Gastrocnemius medialis (tissue), 4 donors: ENCODE measurements at regions not wholly inside any gene's neighbourhood (a gene's known extent, or its start where the extent isn't known, plus 50 kb on each side); places are given as distances from the start of the nearest gene placed in this dataset.

Experiments
- CTCF ChIP-seq, 5 experiments: fragments of 450-650 bp in 3 of 5; fragments of 200-600 bp in 2 of 5; sonication (generic) in 2 of 5; IDR thresholded peaks in 4 of 5; conservative IDR thresholded peaks in 1 of 5; 1 replicate in 4 of 5; 2 replicates in 1 of 5; pipeline ENCODE4 v1.5.1; 2016 to 2019; ENCODE audit warnings: antibody characterized with exemption in 5 of 5, mild to moderate bottlenecking in 3 of 5, moderate library complexity in 3 of 5
- POLR2A ChIP-seq, 2 donors: fragments of 450-650 bp; IDR thresholded peaks; one replicate each; pipeline ENCODE4 v1.6.1; 2017; ENCODE audit warnings: antibody characterized with exemption in 2 of 2, mild to moderate bottlenecking in 2 of 2, moderate library complexity in 2 of 2

- TF ChIP-seq CTCF (IDR thresholded peaks at IDR 0.05 in 4 of 5, conservative IDR thresholded peaks at IDR 0.05 in 1 of 5) (no peak), POLR2A (IDR thresholded peaks at IDR 0.05) (no peak)
These were observed 154.7 kb upstream of the SGK1 start for GRCh38 chr6:134472661-134473060.
